DND-41 (cell line): ENCODE measurements at regions not wholly inside any gene's neighbourhood (a gene's known extent, or its start where the extent isn't known, plus 50 kb on each side); places are given as distances from the start of the nearest gene placed in this dataset.

ENCODE experiments used
- ATAC-seq: fragments of 200-7000 bp; cut with Tn5 transposase; 3 replicates; pipeline ENCODE4 v1.9.1; 2021; ENCODE audit warnings: low read depth; ENCODE audit not compliant: insufficient read depth
- DNase-seq: peaks from one replicate; pipeline ENCODE4 v3.0.0-alpha.2; 2020
- H2AFZ ChIP-seq: 2 replicates; pipeline ENCODE4 v1.6.0; 2012; ENCODE audit warnings: low read depth, low read length
- H3K27ac ChIP-seq: 2 replicates; pipeline ENCODE4 v1.5.1; 2012; ENCODE audit warnings: low read length, inconsistent platforms
- H3K27me3 ChIP-seq: fragments of 200-600 bp; sonication (generic); 2 replicates; pipeline ENCODE4 v1.6.0; 2012; ENCODE audit warnings: low read length, mild to moderate bottlenecking, inconsistent platforms; ENCODE audit not compliant: insufficient read depth, poor library complexity
- H3K36me3 ChIP-seq: 2 replicates; pipeline ENCODE4 v1.5.1; 2012; ENCODE audit warnings: low read length, inconsistent platforms; ENCODE audit not compliant: insufficient read depth
- H3K4me1 ChIP-seq: 2 replicates; pipeline ENCODE4 v1.5.1; 2012; ENCODE audit warnings: mild to moderate bottlenecking, low read length; ENCODE audit not compliant: insufficient read depth
- H3K4me2 ChIP-seq: 2 replicates; pipeline ENCODE4 v1.6.0; 2012; ENCODE audit warnings: mild to moderate bottlenecking, moderate library complexity, low read length, inconsistent platforms; ENCODE audit not compliant: insufficient read depth
- H3K4me3 ChIP-seq, 2 experiments: fragments of 200-600 bp in 1 of 2; shearing (Covaris generic) in 1 of 2; 2 replicates each; pipeline ENCODE4 v1.5.1; 2012 to 2016; ENCODE audit warnings: inconsistent platforms in 2 of 2, low read length in 2 of 2, mild to moderate bottlenecking in 2 of 2, low read depth in 1 of 2, moderate library complexity in 1 of 2
- H3K79me2 ChIP-seq: 2 replicates; pipeline ENCODE4 v1.6.0; 2012; ENCODE audit warnings: low read length, inconsistent platforms; ENCODE audit not compliant: insufficient read depth
- H3K9ac ChIP-seq: 2 replicates; pipeline ENCODE4 v1.6.0; 2012; ENCODE audit warnings: low read depth, mild to moderate bottlenecking, inconsistent platforms, low read length, moderate library complexity
- H3K9me3 ChIP-seq: 2 replicates; pipeline ENCODE4 v1.5.1; 2012; ENCODE audit warnings: low read length, moderate library complexity, mild to moderate bottlenecking, inconsistent platforms; ENCODE audit not compliant: insufficient read depth, severe bottlenecking
- H4K20me1 ChIP-seq: 2 replicates; pipeline ENCODE4 v1.6.0; 2012; ENCODE audit warnings: low read length; ENCODE audit not compliant: insufficient read depth
- CTCF ChIP-seq: IDR thresholded peaks from 2 replicates; pipeline ENCODE4 v1.5.1; 2012; ENCODE audit warnings: borderline replicate concordance, low read length, moderate library complexity, mild to moderate bottlenecking; ENCODE audit not compliant: poor library complexity, severe bottlenecking; ENCODE audit errors: extremely low read depth
- EZH2 ChIP-seq: IDR thresholded peaks from 3 replicates; pipeline ENCODE4 v1.6.1; 2012; ENCODE audit warnings: borderline replicate concordance, low read depth, mild to moderate bottlenecking, moderate library complexity, low read length, inconsistent platforms; ENCODE audit not compliant: severe bottlenecking

GRCh38 chr4:124431653-124432192 lies 280.8 kb downstream of the ANKRD50 start:
- DNase-seq (no peak), ATAC-seq (no peak)
- H3K4me3 ChIP-seq = no peak overlapping the region
- H4K20me1 ChIP-seq = no peaks in the 10 kb centered on the region
- H3K27me3 ChIP-seq = no peaks in the 10 kb centered on the region
- TF ChIP-seq EZH2 = no peak
- no peak for TF ChIP-seq CTCF
- H2AFZ ChIP-seq = no peak overlapping the region
- H3K9me3 ChIP-seq = no peaks in the 10 kb centered on the region
- H3K27ac ChIP-seq = no peak overlapping the region
- no peaks in the 10 kb centered on the region for H3K79me2 ChIP-seq
- no peaks in the 10 kb centered on the region for H3K36me3 ChIP-seq
- no peak overlapping the region for H3K9ac ChIP-seq
- no peak overlapping the region for H3K4me2 ChIP-seq
- H3K4me1 ChIP-seq = no peaks in the 10 kb centered on the region

- Histone ChIP-seq H3K27me3 (no peaks in the 10 kb centered on the region), H3K4me1 (no peaks in the 10 kb centered on the region), H2AFZ (no peak overlapping the region), H3K9me3 (no peaks in the 10 kb centered on the region), H3K9ac (no peak overlapping the region), H3K4me3 (no peak overlapping the region), H4K20me1 (no peaks in the 10 kb centered on the region), H3K4me2 (no peak overlapping the region), H3K36me3 (no peaks in the 10 kb centered on the region), H3K27ac (no peak overlapping the region), H3K79me2 (no peaks in the 10 kb centered on the region)
- no peak for TF ChIP-seq CTCF
- DNase-seq (no peak), ATAC-seq (no peak)
Measured at GRCh38 chr4:124432500-124432899, 280.0 kb downstream of the ANKRD50 start.

- Histone ChIP-seq H2AFZ (no peak overlapping the region), H3K79me2 (no peaks in the 10 kb centered on the region), H4K20me1 (no peaks in the 10 kb centered on the region), H3K9ac (no peak overlapping the region), H3K4me2 (no peak overlapping the region), H3K36me3 (no peaks in the 10 kb centered on the region), H3K27me3 (no peaks in the 10 kb centered on the region), H3K4me3 (no peak overlapping the region), H3K4me1 (no peaks in the 10 kb centered on the region), H3K27ac (no peak overlapping the region), H3K9me3 (no peaks in the 10 kb centered on the region)
- ATAC-seq = no peak
- DNase-seq = no peak
- no peak for TF ChIP-seq EZH2
- TF ChIP-seq CTCF = no peak
Measured at GRCh38 chr4:124433044-124433443, 279.5 kb downstream of the ANKRD50 start.

- Histone ChIP-seq H3K4me1 (no peaks in the 10 kb centered on the region), H3K27ac (no peak overlapping the region), H3K4me3 (no peak overlapping the region), H3K4me2 (no peak overlapping the region), H2AFZ (no peak overlapping the region), H3K79me2 (no peaks in the 10 kb centered on the region), H4K20me1 (no peaks in the 10 kb centered on the region), H3K9me3 (no peaks in the 10 kb centered on the region), H3K36me3 (no peaks in the 10 kb centered on the region), H3K9ac (no peak overlapping the region), H3K27me3 (no peaks in the 10 kb centered on the region)
- DNase-seq = no peak
- no peak for TF ChIP-seq CTCF
- TF ChIP-seq EZH2 = no peak
- ATAC-seq = no peak
Measured at GRCh38 chr4:124433500-124433899, 279.0 kb downstream of the ANKRD50 start.
